H1 (cell line): ENCODE measurements at regions not wholly inside any gene's neighbourhood (a gene's known extent, or its start where the extent isn't known, plus 50 kb on each side); places are given as distances from the start of the nearest gene placed in this dataset.

ENCODE experiments used
- CEBPB ChIP-seq: IDR thresholded peaks from 2 replicates; pipeline ENCODE4 v1.6.1; 2012; ENCODE audit warnings: low read depth, low read length
- CHD2 ChIP-seq: IDR thresholded peaks from 2 replicates; pipeline ENCODE4 v1.6.1; 2012; ENCODE audit warnings: low read length, improper control_type of control experiment
- JUND ChIP-seq: IDR thresholded peaks from 2 replicates; pipeline ENCODE4 v1.6.1; 2011; ENCODE audit warnings: mild to moderate bottlenecking, improper control_type of control experiment, low read length
- RXRA ChIP-seq: IDR thresholded peaks from 2 replicates; pipeline ENCODE4 v1.6.1; 2011; ENCODE audit warnings: low read depth, mild to moderate bottlenecking, low read length, moderate library complexity; ENCODE audit not compliant: insufficient read depth
- TEAD4 ChIP-seq: IDR thresholded peaks from 2 replicates; pipeline ENCODE4 v1.6.1; 2012; ENCODE audit warnings: low read depth, low read length, inconsistent platforms, mixed read lengths
- TF ChIP-seq, protein P1 (sequence below): IDR thresholded peaks from 2 replicates; pipeline ENCODE4 v1.6.1; 2011; ENCODE audit warnings: low read length, improper control_type of control experiment

- TF ChIP-seq, protein P1, sequence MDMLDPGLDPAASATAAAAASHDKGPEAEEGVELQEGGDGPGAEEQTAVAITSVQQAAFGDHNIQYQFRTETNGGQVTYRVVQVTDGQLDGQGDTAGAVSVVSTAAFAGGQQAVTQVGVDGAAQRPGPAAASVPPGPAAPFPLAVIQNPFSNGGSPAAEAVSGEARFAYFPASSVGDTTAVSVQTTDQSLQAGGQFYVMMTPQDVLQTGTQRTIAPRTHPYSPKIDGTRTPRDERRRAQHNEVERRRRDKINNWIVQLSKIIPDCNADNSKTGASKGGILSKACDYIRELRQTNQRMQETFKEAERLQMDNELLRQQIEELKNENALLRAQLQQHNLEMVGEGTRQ, result no peak
- TF ChIP-seq TEAD4, result no peak
- TF ChIP-seq JUND, result no peak
- TF ChIP-seq CEBPB, result no peak
- TF ChIP-seq RXRA, result no peak
- TF ChIP-seq CHD2, result no peak
- TF ChIP-seq, all 59 proteins: peak for 0
Observed at GRCh38 chr2:230627806-230628724, 84.6 kb upstream of the CAB39 start (continued).
